HepG2 (cell line): ENCODE measurements at regions not wholly inside any gene's neighbourhood (a gene's known extent, or its start where the extent isn't known, plus 50 kb on each side); places are given as distances from the start of the nearest gene placed in this dataset.

Source experiments
- ATAC-seq: fragments of 200-7000 bp; cut with Tn5 transposase; 3 replicates; pipeline ENCODE4 v1.9.1; 2020; ENCODE audit warnings: mild to moderate bottlenecking, moderate library complexity
- BruUV-seq: library from RNA; stranded (reverse); fragments of 400-500 nt; replicated peaks from 2 replicates; lab custom pipeline; 2021; lab: Mats Ljungman, UMichigan
- CTCF ChIA-PET: fragments of 300-600 bp; formaldehyde crosslinking; extraction: SDS; loops from one replicate; lab custom pipeline; 2021; ENCODE audit warnings: low total read pairs, inconsistent platforms, low intra/inter-chr PET ratio; lab: Yijun Ruan, JAX
- POLR2A ChIA-PET: fragments of 350-600 bp; sonication (Branson Sonifier 250); formaldehyde crosslinking; loops from one replicate; lab custom pipeline; 2020; ENCODE audit warnings: antibody characterized with exemption, inconsistent platforms; lab: Yijun Ruan, JAX
- DNase-seq: peaks from one replicate; pipeline ENCODE4 v3.0.0-alpha.2; 2015; ENCODE audit warnings: low spot score
- FAIRE-seq: peaks from 3 replicates; lab custom pipeline; 2011; peaks lifted over from hg19 to GRCh38; lab: Jason Lieb, UNC
- H2AFZ ChIP-seq: one replicate; pipeline ENCODE4 v1.6.1; 2011; ENCODE audit warnings: low read length, inconsistent platforms
- H3K27ac ChIP-seq: fragments of 300-600 bp; 3 replicates; pipeline ENCODE4 v1.8.0; 2011; ENCODE audit warnings: mixed run types, mild to moderate bottlenecking, mixed read lengths, low read length, inconsistent platforms; ENCODE audit not compliant: insufficient read depth; ENCODE audit errors: extremely low read length
- H3K27me3 ChIP-seq, 2 experiments: fragments of 200-600 bp in 1 of 2; 2 replicates in 1 of 2; 3 replicates in 1 of 2; pipeline versions ENCODE4 v1.6.0 to v1.8.0; 2011; ENCODE audit warnings: low read length in 2 of 2, mild to moderate bottlenecking in 2 of 2, moderate library complexity in 2 of 2, inconsistent platforms in 1 of 2; ENCODE audit not compliant: insufficient read depth in 2 of 2, control insufficient read depth in 1 of 2
- H3K36me3 ChIP-seq, 2 experiments: fragments of 200-600 bp in 1 of 2; replicated peaks in 1 of 2; 2 replicates in 1 of 2; 3 replicates in 1 of 2; pipeline versions ENCODE4 v1.5.1 to v1.8.0; 2011; ENCODE audit warnings: low read length in 2 of 2, inconsistent platforms in 1 of 2; ENCODE audit not compliant: insufficient read depth in 2 of 2, control insufficient read depth in 1 of 2
- H3K4me1 ChIP-seq: 2 replicates; pipeline ENCODE4 v1.5.1; 2012; ENCODE audit warnings: low read length, inconsistent platforms; ENCODE audit not compliant: insufficient read depth
- H3K4me2 ChIP-seq: 2 replicates; pipeline ENCODE4 v1.6.0; 2011; ENCODE audit warnings: low read depth, low read length, inconsistent platforms
- H3K4me3 ChIP-seq, 3 experiments: fragments of 200-600 bp in 1 of 3; sonication (generic), shearing (Covaris generic) in 1 of 3; replicated peaks in 1 of 3; 2 replicates each; pipeline ENCODE4 v1.5.1; 2011 to 2016; ENCODE audit warnings: low read length in 3 of 3, inconsistent platforms in 2 of 3, low read depth in 2 of 3, mild to moderate bottlenecking in 2 of 3, control low read depth in 1 of 3, mixed read lengths in 1 of 3; ENCODE audit not compliant: insufficient read depth in 1 of 3
- H3K79me2 ChIP-seq: one replicate; pipeline ENCODE4 v1.6.1; 2011; ENCODE audit warnings: low read length, inconsistent platforms; ENCODE audit not compliant: insufficient read depth
- H3K9ac ChIP-seq: 2 replicates; pipeline ENCODE4 v1.6.0; 2011; ENCODE audit warnings: mild to moderate bottlenecking, low read depth, low read length, inconsistent platforms; ENCODE audit not compliant: insufficient read depth
- H3K9me3 ChIP-seq: 2 replicates; pipeline ENCODE4 v1.5.1; 2012; ENCODE audit warnings: mild to moderate bottlenecking, low read length
- H4K20me1 ChIP-seq: 2 replicates; pipeline ENCODE4 v1.6.0; 2011; ENCODE audit warnings: inconsistent platforms, mild to moderate bottlenecking, low read length, moderate library complexity; ENCODE audit not compliant: insufficient read depth
- HCFC1 ChIP-seq: fragments of 150-350 bp; IDR thresholded peaks from 2 replicates; pipeline ENCODE4 v1.6.1; 2014; ENCODE audit warnings: low read depth, low read length
- MAFK ChIP-seq, 2 experiments: IDR thresholded peaks in 1 of 2; conservative IDR thresholded peaks in 1 of 2; 2 replicates each; pipeline ENCODE4 v1.6.1; 2011; ENCODE audit warnings: improper control_type of control experiment in 2 of 2, low read length in 2 of 2
- MEIS1 ChIP-seq: sonication (generic); formaldehyde crosslinking; IDR thresholded peaks from 2 replicates; pipeline ENCODE4 v1.9.0; 2021; ENCODE audit warnings: mild to moderate bottlenecking, missing genetic modification reagents, moderate library complexity, borderline replicate concordance
- WGBS: methylation state at CpG from one replicate; pipeline ENCODE4 v1.1.6; 2017; ENCODE audit warnings: low lambda C conversion rate; 5-methylcytosine and 5-hydroxymethylcytosine counted together
- in situ Hi-C: cut with HindIII; loops from 2 replicates; pipeline ENCODE4 v1.10.0; 2017; ENCODE audit warnings: low pct_unique_long_range_greater_than_20kb; ENCODE audit not compliant: extremely low pct_ligation_motif_present
- intact Hi-C: fragments of 100-400 bp; cut with micrococcal nuclease; formaldehyde crosslinking; loops from one replicate; pipeline ENCODE4 v1.10.0; 2022; ENCODE audit not compliant: unreplicated experiment
- TF ChIP-seq, protein P1 (sequence below): sonication (generic); formaldehyde crosslinking; IDR thresholded peaks from 2 replicates; pipeline ENCODE4 v1.4.0; 2020; ENCODE audit warnings: mild to moderate bottlenecking, missing genetic modification reagents
- TF ChIP-seq, protein P2 (sequence below): sonication (generic); formaldehyde crosslinking; IDR thresholded peaks from 2 replicates; pipeline ENCODE4 v1.5.1; 2020; ENCODE audit warnings: mild to moderate bottlenecking, missing genetic modification reagents

DNA sequence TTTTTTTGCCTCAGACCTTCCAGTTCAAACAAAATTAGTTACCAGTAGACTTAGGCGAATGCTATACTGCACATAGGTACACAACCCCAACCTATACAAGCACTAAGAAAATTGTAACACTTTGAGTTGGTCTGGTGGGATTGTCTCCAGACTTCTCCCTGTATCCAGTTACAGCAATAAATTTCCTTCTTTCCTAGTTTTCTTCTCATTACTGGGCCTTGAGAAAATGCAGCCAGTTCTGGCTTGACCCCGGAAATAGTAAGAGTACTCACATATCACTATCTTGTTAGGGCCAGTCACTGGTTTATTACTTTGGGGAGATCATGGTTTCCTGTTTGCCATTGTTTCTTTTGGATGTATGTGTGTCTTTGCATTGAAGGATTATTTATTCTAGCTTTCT, 868.4 kb downstream of the DIPK2A start:
- Histone ChIP-seq H2AFZ (no peak overlapping the region), H3K27ac (no peak overlapping the region), H3K4me2 (no peak overlapping the region), H3K9me3 (peaks cover 19% of the 10 kb centered on the region), H3K4me1 (no peaks in the 10 kb centered on the region), H3K36me3 (no peaks in the 10 kb centered on the region), H3K9ac (no peak overlapping the region), H3K4me3 (no peak overlapping the region), H3K79me2 (no peaks in the 10 kb centered on the region), H3K27me3 (no peaks in the 10 kb centered on the region), H4K20me1 (no peaks in the 10 kb centered on the region)
- ChIA-PET POLR2A (no interaction called here), CTCF (no interaction called here)
- no peak for FAIRE-seq
- WGBS = 0% methylated on average over 2 of the region's 2 CpGs
- no TSS peak for BruUV-seq
- DNase-seq = no peak
- intact Hi-C loops = no loop called here
- TF ChIP-seq, protein P1, sequence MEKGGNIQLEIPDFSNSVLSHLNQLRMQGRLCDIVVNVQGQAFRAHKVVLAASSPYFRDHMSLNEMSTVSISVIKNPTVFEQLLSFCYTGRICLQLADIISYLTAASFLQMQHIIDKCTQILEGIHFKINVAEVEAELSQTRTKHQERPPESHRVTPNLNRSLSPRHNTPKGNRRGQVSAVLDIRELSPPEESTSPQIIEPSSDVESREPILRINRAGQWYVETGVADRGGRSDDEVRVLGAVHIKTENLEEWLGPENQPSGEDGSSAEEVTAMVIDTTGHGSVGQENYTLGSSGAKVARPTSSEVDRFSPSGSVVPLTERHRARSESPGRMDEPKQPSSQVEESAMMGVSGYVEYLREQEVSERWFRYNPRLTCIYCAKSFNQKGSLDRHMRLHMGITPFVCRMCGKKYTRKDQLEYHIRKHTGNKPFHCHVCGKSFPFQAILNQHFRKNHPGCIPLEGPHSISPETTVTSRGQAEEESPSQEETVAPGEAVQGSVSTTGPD (CRISPR knock-in tag) = no peak
- in situ Hi-C loops = no loop called here
- ATAC-seq = no peak

DNA sequence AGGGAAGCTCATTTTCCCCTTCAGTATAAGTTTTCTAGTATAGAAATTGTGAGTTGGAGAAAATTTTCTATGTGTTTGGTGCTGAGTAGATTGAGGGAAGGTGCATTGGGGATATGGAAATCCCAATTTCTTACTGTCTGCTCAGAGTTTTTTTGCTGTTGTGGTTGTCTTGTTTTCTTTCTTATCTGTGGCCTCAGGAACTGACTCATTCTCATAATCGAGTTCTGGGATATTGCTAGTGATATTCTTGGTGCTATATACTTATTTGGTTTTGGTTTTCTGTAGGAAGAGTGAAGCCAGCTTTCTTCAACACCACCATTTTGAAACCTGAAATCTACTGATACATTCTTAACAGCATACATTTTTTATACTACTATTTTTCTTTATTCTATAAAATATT, 869.2 kb downstream of the DIPK2A start:
- Histone ChIP-seq H3K27ac (no peak overlapping the region), H4K20me1 (no peaks in the 10 kb centered on the region), H3K9me3 (peaks cover 19% of the 10 kb centered on the region), H3K4me2 (no peak overlapping the region), H3K36me3 (no peaks in the 10 kb centered on the region), H2AFZ (no peak overlapping the region), H3K27me3 (no peaks in the 10 kb centered on the region), H3K79me2 (no peaks in the 10 kb centered on the region), H3K4me1 (no peaks in the 10 kb centered on the region), H3K9ac (no peak overlapping the region), H3K4me3 (no peak overlapping the region)
- ATAC-seq (no peak), DNase-seq (no peak), FAIRE-seq (no peak)
- 0% methylated on average over 1 of the region's 1 CpG for WGBS
- TF ChIP-seq, protein P2, sequence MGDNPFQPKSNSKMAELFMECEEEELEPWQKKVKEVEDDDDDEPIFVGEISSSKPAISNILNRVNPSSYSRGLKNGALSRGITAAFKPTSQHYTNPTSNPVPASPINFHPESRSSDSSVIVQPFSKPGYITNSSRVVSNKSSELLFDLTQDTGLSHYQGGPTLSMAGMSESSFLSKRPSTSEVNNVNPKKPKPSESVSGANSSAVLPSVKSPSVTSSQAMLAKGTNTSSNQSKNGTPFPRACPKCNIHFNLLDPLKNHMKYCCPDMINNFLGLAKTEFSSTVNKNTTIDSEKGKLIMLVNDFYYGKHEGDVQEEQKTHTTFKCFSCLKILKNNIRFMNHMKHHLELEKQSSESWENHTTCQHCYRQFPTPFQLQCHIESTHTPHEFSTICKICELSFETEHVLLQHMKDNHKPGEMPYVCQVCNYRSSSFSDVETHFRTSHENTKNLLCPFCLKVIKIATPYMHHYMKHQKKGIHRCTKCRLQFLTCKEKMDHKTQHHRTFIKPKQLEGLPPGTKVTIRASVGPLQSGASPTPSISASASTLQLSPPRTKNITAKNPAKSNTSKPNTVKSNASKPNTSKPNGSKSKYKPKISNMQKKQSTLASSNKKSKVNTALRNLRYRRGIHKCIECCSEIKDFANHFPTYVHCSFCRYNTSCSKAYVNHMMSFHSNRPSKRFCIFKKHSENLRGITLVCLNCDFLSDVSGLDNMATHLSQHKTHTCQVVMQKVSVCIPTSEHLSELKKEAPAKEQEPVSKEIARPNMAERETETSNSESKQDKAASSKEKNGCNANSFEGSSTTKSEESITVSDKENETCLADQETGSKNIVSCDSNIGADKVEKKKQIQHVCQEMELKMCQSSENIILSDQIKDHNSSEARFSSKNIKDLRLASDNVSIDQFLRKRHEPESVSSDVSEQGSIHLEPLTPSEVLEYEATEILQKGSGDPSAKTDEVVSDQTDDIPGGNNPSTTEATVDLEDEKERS = no peak
- TF ChIP-seq MEIS1 (no peak), HCFC1 (no peak), MAFK (conservative IDR thresholded peaks at IDR 0.05 in 1 of 2, IDR thresholded peaks at IDR 0.05 in 1 of 2; ENCODE audit: low read length in 2 of 2) (no peak)
- no TSS peak for BruUV-seq
- POLR2A ChIA-PET = no interaction called here
- in situ Hi-C loops = no loop called here
- CTCF ChIA-PET = no interaction called here
- intact Hi-C loops = no loop called here
